Body of pancreas (tissue), 4 donors: ENCODE measurements at regions not wholly inside any gene's neighbourhood (a gene's known extent, or its start where the extent isn't known, plus 50 kb on each side); places are given as distances from the start of the nearest gene placed in this dataset.

Experiments used
- ATAC-seq: fragments of 150-250 bp; one replicate; pipeline ENCODE4 v1.9.1; 2016
- DNase-seq, 4 donors: peaks; one replicate each; pipeline ENCODE4 v3.0.0-alpha.2; 2019
- H3K27ac ChIP-seq, 4 donors: fragments of 200-600 bp; sonication (generic); 1 replicate in 3 of 4; 2 replicates in 1 of 4; pipeline versions ENCODE4 v1.5.1 to v1.6.1; 2016 to 2019; ENCODE audit warnings: mild to moderate bottlenecking in 1 of 4, mixed read lengths in 1 of 4, moderate library complexity in 1 of 4
- H3K27me3 ChIP-seq, 2 donors: fragments of 200-600 bp; sonication (generic); one replicate each; pipeline ENCODE4 v1.6.0; 2016; ENCODE audit warnings: mild to moderate bottlenecking in 1 of 2
- H3K36me3 ChIP-seq, 2 donors: fragments of 200-600 bp; sonication (generic); replicated peaks in 1 of 2; 2 replicates each; pipeline ENCODE4 v1.5.1; 2016; ENCODE audit warnings: low read depth in 2 of 2; ENCODE audit not compliant: insufficient read depth in 1 of 2
- H3K4me1 ChIP-seq: fragments of 200-600 bp; sonication (generic); one replicate; pipeline ENCODE4 v1.6.0; 2016
- H3K4me3 ChIP-seq, 2 donors: fragments of 200-600 bp; sonication (generic); 1 replicate in 1 of 2; 2 replicates in 1 of 2; pipeline ENCODE4 v1.5.1; 2016 to 2019
- H3K9me3 ChIP-seq, 3 donors: fragments of 200-600 bp; sonication (generic); 1 replicate in 2 of 3; 2 replicates in 1 of 3; pipeline ENCODE4 v1.5.1; 2016
- CTCF ChIP-seq, 7 experiments: fragments of 450-650 bp in 4 of 7; fragments of 200-600 bp in 3 of 7; sonication (generic) in 3 of 7; IDR thresholded peaks; one replicate each; pipeline ENCODE4 v1.5.1; 2016 to 2019; ENCODE audit warnings: antibody characterized with exemption in 7 of 7
- POLR2A ChIP-seq, 3 donors: fragments of 450-650 bp; IDR thresholded peaks; one replicate each; pipeline ENCODE4 v1.6.1; 2016; ENCODE audit warnings: antibody characterized with exemption in 3 of 3, mild to moderate bottlenecking in 2 of 3
- WGBS, 2 donors: methylation state at CpG; one replicate each; pipeline ENCODE4 v1.1.5; 2017; 5-methylcytosine and 5-hydroxymethylcytosine counted together
- intact Hi-C: fragments of 100-400 bp; cut with DNase I; formaldehyde crosslinking; loops from one replicate; pipeline ENCODE4 v1.15.1; 2023

GRCh38 chr18:47731276-47731675 is 199.2 kb downstream of the SMAD2 start:
- intact Hi-C loops = no loop called here
- WGBS, 2 donors = 65 to 68% methylated on average over 5 of the region's 5 CpGs
- Histone ChIP-seq H3K4me3 (no peak overlapping the region), H3K4me1 (no peaks in the 10 kb centered on the region), H3K9me3 (no peaks in the 10 kb centered on the region), H3K27ac (no peak overlapping the region), H3K36me3 (no peaks in the 10 kb centered on the region), H3K27me3 (no peaks in the 10 kb centered on the region)
- DNase-seq (no peak), ATAC-seq (no peak)
- no peak for TF ChIP-seq POLR2A (IDR thresholded peaks at IDR 0.05)

DNA sequence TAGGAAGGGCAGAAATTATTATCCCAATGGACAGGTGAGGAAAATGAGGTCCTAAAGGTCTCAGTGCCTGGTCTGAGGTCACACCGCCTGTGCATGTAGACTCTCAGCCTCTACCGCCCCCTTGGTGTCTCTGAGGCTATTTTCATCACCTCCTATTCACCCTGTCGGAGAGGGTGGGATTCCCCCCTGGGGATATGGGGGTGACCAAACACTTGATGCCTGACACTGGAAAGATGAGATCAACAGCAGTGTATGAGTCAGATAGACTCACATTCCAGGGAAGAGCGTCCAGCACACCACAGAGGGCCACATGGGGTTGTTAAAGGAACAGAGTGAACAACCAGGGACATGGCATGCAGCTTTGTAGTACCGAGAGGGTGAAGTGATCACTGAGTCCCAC is 199.7 kb downstream of the SMAD2 start:
- no peak for TF ChIP-seq POLR2A (IDR thresholded peaks at IDR 0.05)
- TF ChIP-seq CTCF (IDR thresholded peaks at IDR 0.05) = no peak
- DNase-seq (no peak), ATAC-seq (no peak)
- no peaks in the 10 kb centered on the region for H3K4me1 ChIP-seq
- no peaks in the 10 kb centered on the region for H3K9me3 ChIP-seq
- intact Hi-C loops = no loop called here
- no peak overlapping the region for H3K4me3 ChIP-seq
- H3K27me3 ChIP-seq = no peaks in the 10 kb centered on the region
- no peaks in the 10 kb centered on the region for H3K36me3 ChIP-seq
- 66 to 70% methylated on average over 5 of the region's 5 CpGs for WGBS, 2 donors
- H3K27ac ChIP-seq = no peak overlapping the region

DNA sequence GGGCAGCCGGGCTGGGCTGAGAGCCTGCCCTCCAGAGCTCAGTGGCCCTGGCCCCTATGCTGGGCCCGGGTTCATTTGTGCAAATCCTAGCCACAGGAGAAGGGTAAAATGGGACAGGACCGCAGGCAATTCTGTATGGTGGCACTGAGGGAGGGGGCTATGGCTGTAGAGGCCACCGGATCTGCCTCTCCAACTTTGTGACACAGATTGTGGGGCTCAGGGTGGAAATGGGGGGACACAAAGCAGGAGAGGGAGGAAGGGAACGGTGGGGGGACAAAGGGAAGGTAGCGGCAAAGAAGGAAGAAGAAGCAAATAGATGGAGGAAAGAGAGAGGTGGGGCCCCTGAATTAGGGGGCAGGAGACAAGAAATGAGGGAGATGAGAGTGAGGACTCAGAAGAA is 201.1 kb downstream of the SMAD2 start:
- H3K27me3 ChIP-seq = no peaks in the 10 kb centered on the region
- no peak overlapping the region for H3K27ac ChIP-seq
- no peaks in the 10 kb centered on the region for H3K36me3 ChIP-seq
- no peaks in the 10 kb centered on the region for H3K9me3 ChIP-seq
- 71 to 74% methylated on average over 6 of the region's 6 CpGs for WGBS, 2 donors
- intact Hi-C loops = no loop called here
- no peak overlapping the region for H3K4me3 ChIP-seq
- no peak for TF ChIP-seq POLR2A (IDR thresholded peaks at IDR 0.05)
- TF ChIP-seq CTCF (IDR thresholded peaks at IDR 0.05) = no peak
- no peaks in the 10 kb centered on the region for H3K4me1 ChIP-seq
- no peak for DNase-seq
- ATAC-seq = no peak

DNA sequence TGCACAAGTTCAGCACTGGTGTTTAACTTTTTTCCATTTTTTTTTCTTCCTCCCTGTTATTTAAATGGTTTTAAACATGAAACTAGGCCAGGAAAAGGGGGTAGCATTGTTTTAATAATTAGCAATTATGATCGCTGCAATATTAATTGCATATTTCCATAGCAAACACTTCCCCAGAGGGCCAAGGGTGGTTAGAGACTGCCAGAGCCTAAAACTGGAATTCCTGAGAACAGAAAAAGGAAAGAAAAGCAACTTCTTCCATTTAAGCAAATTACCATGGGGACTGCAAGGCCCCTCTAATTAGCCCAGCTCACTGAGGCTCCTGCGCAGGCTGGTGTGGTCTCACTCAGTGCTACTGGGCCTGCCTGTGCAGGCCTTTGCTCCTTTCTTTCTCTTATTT is 201.5 kb downstream of the SMAD2 start:
- DNase-seq = no peak
- Histone ChIP-seq H3K36me3 (no peaks in the 10 kb centered on the region), H3K27ac (no peak overlapping the region), H3K4me3 (no peak overlapping the region), H3K9me3 (no peaks in the 10 kb centered on the region), H3K4me1 (no peaks in the 10 kb centered on the region), H3K27me3 (no peaks in the 10 kb centered on the region)
- no peak for TF ChIP-seq POLR2A (IDR thresholded peaks at IDR 0.05)
- no peak for TF ChIP-seq CTCF (IDR thresholded peaks at IDR 0.05)
- no peak for ATAC-seq
- intact Hi-C loops = no loop called here
- WGBS, 2 donors = 88 to 95% methylated on average over 2 of the region's 2 CpGs

DNA sequence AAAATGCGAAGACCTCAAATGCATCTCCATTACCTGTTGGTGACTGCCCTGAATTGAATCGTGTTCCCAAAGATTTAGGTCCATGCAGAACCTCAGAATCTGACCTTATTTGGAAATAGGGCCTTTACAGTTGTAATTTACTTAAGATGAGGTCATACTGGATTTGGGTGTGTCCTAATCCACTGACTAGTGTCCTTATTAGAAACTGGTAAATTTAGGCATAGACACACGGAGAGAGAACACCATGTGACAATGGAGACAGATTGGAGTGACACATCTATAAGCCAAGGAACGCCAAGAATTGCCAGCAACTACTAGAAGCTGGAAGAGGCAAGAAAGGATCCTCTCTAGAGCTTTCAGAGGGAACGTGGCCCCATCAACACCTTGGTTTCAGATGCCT is 203.1 kb downstream of the SMAD2 start:
- intact Hi-C loops = no loop called here
- Histone ChIP-seq H3K27ac (no peak overlapping the region), H3K36me3 (no peaks in the 10 kb centered on the region), H3K27me3 (no peaks in the 10 kb centered on the region), H3K4me1 (no peaks in the 10 kb centered on the region), H3K4me3 (no peak overlapping the region), H3K9me3 (no peaks in the 10 kb centered on the region)
- TF ChIP-seq CTCF (IDR thresholded peaks at IDR 0.05) = no peak
- no peak for TF ChIP-seq POLR2A (IDR thresholded peaks at IDR 0.05)
- DNase-seq = no peak
- WGBS, 2 donors = 70 to 74% methylated on average over 5 of the region's 5 CpGs
- ATAC-seq = no peak
